Activated naive CD4-positive, alpha-beta T cell treated with anti-CD3 and anti-CD28 coated beads, Interleukin-2, amount 10 ng/mL, durations not matched to agents 7 days and 5 days (primary cell): ENCODE measurements at regions not wholly inside any gene's neighbourhood (a gene's known extent, or its start where the extent isn't known, plus 50 kb on each side); places are given as distances from the start of the nearest gene placed in this dataset.

Experiments used
- CTCF ChIA-PET: fragments of 350-600 bp; sonication (Branson Sonifier 250); formaldehyde crosslinking; loops from one replicate; lab custom pipeline; 2021; ENCODE audit warnings: antibody characterized with exemption; lab: Charles Lee
- DNase-seq: peaks from one replicate; pipeline ENCODE4 v3.0.0-alpha.2; 2020
- H3K27ac Mint-ChIP-seq: one replicate; pipeline ENCODE4 v1.8.0; 2021; ENCODE audit warnings: mild to moderate bottlenecking, moderate library complexity, mixed read lengths
- H3K27me3 Mint-ChIP-seq: one replicate; pipeline ENCODE4 v1.8.0; 2021; ENCODE audit warnings: mild to moderate bottlenecking, mixed read lengths
- H3K36me3 Mint-ChIP-seq: one replicate; pipeline ENCODE4 v1.8.0; 2021; ENCODE audit warnings: mixed read lengths
- H3K4me1 Mint-ChIP-seq: one replicate; pipeline ENCODE4 v1.8.0; 2021; ENCODE audit warnings: mixed read lengths
- H3K4me3 Mint-ChIP-seq: one replicate; pipeline ENCODE4 v1.8.0; 2021; ENCODE audit warnings: mild to moderate bottlenecking, moderate library complexity, mixed read lengths
- H3K9me3 Mint-ChIP-seq: one replicate; pipeline ENCODE4 v1.8.0; 2021; ENCODE audit warnings: mixed read lengths

DNA sequence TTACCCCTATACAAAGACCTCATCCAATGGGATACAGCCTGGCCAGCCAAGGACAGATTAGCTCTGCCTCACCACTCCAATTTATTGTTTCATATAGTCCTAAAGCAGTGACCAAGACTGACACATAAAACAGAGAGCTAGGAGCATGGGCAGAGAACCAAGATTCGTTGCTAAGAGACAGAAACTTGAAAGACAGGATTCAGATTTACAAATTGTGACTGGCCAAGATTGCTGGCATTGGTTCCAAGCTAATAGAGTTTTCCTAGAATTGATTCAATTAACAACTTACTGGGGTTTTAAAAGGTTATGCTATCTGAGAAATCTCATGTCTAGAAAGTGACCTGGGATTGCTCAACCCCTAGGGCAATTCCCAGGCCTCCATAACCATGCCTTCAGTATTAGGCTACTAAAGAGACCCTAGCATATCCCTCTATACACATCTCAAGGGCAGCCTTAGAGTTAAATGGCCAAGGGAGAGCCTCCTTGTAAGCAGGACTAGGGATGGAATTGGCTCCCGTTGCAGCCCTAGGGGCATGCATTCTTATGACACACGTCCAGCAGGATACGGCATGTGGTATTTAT lies 75.6 kb downstream of the ICOS start:
- Mint-ChIP-seq H3K4me1 (peaks cover 48% of the 10 kb centered on the region), H3K36me3 (peaks cover 13% of the 10 kb centered on the region), H3K27ac (no peak overlapping the region), H3K9me3 (peaks cover 19% of the 10 kb centered on the region), H3K4me3 (no peak overlapping the region), H3K27me3 (no peaks in the 10 kb centered on the region)
- DNase-seq = no peak
- CTCF ChIA-PET = interaction anchor here (1.1 kb wide), 1 partner anchor 69 kb away, joined by 4 read pairs; no protein-coding TSS in a partner anchor

DNA sequence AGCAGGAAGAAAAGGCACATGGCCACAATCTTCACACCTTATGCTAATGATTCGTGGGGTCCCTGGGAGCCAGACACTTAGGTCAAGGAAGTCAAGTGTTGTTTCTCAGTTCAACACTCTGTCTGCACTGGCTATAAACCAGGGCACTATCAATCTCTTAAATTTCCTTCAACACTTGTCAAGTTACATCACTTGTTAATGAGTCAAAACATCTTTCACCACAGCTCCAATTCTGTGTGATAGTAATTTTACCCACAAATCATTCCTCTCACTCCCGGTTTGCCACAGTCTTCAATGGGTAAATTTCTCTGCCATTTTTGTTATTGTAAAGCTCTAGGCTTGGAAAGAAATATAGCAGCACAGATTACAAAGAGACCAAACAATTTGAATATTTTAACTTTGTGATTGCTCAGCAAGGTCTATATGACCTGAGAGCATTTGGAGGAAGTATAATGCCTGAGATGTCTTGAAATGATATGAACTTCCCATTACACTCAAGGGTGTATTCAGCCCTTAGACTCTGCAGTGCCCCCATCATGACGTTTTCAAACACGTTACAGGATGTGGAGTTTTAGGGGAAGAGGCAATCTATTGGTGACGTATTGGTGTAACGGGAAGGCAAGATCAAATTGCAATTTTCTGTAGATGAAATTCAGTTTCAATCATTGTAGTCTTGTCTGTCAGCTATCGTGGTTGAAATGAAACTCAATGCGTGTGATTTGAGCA lies 78.7 kb downstream of the ICOS start:
- H3K4me1 Mint-ChIP-seq = peaks cover 38% of the 10 kb centered on the region
- H3K27me3 Mint-ChIP-seq = no peaks in the 10 kb centered on the region
- no peak for DNase-seq
- peaks cover 1% of the 10 kb centered on the region for H3K36me3 Mint-ChIP-seq
- H3K4me3 Mint-ChIP-seq = no peak overlapping the region
- CTCF ChIA-PET = interaction anchor here (0.9 to 2.5 kb wide), 2 partner anchors 8 to 12 kb away, joined by 3 to 10 read pairs; no protein-coding TSS in a partner anchor
- H3K27ac Mint-ChIP-seq = no peak overlapping the region
- H3K9me3 Mint-ChIP-seq = peaks cover 16% of the 10 kb centered on the region

DNA sequence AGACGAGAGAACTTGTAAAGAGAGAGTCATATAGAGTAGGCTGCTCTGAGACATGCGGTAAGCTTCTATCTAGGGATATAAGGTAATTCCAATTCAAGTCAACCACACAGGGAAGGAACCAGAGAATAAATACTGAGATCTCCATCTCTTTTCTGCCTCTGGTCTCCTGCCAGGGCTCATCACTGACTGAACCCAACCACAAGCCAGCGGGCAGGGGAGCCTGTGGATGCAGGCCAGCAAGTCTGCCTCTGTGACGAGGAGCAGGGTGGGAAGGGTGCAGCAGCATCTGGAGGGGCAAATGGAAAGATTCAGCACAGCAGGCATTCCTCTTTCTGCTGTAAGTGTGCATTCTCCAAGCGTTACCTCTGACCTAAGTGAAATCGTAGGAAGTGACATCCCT lies 82.2 kb downstream of the ICOS start:
- CTCF ChIA-PET = interaction anchor here (1.0 kb wide), 1 partner anchor 162 kb away, joined by 3 read pairs; no protein-coding TSS in a partner anchor
- Mint-ChIP-seq H3K9me3 (peaks cover 16% of the 10 kb centered on the region), H3K4me1 (peaks cover 35% of the 10 kb centered on the region), H3K4me3 (no peak overlapping the region), H3K27me3 (no peaks in the 10 kb centered on the region), H3K27ac (no peak overlapping the region), H3K36me3 (peaks cover 1% of the 10 kb centered on the region)
- DNase-seq = no peak

DNA sequence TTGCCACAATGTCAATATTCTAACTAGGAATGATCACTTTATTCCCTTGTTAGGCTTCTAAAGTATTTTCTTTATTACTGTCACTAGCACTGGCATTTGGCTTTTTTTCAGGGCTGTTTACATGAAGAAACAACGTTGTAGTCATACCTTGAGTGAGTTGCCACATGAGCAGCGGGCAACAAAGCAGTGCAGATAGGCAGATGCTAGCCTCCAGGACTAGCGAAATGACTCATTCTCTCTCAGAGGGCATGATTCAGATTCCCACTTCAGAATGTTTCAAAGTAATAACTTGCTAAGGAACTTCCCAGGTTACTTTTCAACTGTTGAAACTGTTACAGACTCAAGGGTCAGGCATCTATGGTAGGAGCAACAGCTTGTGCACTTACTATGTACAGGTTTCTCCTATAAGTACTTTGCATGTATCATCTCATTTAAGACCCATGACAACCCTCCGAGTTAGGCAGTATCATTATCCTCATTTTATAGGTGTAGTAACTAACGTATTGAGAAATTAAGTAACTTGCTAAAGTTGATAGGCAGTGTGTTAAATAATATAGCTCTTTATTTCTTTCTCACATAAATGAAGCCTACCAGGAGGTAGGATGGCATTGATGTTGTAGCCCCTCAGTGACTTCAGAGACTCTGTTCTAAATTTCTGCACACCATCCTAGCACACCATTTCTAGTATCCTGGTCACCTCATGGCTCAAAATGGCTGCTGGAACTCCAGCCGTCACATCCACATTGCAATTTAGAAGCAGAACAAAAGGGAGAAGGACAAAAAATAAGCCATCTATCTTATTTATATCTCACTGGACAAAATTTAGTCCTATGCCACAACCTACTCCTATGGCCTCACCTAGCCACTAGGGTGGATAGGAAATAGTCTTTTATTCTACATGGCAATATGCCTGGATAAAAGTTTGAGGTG lies 83.3 kb downstream of the ICOS start:
- no peak overlapping the region for H3K4me3 Mint-ChIP-seq
- peaks cover 1% of the 10 kb centered on the region for H3K36me3 Mint-ChIP-seq
- peak overlapping the region; percentile 15 for H3K27ac Mint-ChIP-seq
- CTCF ChIA-PET = interaction anchor here (1.0 to 1.2 kb wide), 2 partner anchors 76 to 91 kb away, joined by 3 to 5 read pairs; no protein-coding TSS in a partner anchor
- DNase-seq = peak; percentile 40
- no peaks in the 10 kb centered on the region for H3K27me3 Mint-ChIP-seq
- peaks cover 46% of the 10 kb centered on the region for H3K4me1 Mint-ChIP-seq
- peaks cover 16% of the 10 kb centered on the region for H3K9me3 Mint-ChIP-seq

DNA sequence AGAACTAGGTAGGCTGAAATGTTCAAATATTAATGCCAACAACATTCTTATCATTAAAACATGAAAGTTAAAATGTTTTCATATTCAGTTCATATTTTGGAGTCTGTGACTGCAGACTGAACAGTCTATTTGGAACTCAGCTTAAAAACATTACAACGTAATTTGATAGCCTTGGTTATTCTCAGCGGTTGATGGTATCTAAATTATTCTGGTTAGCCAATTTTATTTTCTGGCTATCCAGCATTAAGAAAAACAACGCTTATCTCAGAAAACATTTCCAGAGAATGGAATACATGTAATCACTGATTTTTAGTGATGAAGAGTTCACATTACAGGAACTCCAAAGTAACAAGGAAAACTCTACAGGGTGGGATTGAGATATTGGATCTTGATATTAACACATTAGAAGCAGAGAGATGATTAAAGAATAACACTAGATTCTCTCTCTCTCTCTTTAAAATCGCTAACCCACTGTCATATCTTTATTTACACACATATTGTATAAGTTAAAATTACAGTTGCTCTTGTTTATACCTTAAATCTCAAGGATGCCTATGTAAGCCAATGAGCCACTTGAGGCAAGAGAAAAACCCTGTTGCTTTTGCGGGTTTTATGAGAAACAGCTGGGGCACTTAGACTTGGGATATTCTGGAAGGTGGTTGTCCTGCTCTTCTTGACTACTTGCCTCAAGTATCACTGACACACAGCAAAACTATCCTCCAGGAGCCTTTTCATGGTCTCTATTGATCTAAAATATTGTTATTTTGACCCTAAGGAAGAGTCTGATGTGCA lies 84.9 kb downstream of the ICOS start:
- no peaks in the 10 kb centered on the region for H3K36me3 Mint-ChIP-seq

DNA sequence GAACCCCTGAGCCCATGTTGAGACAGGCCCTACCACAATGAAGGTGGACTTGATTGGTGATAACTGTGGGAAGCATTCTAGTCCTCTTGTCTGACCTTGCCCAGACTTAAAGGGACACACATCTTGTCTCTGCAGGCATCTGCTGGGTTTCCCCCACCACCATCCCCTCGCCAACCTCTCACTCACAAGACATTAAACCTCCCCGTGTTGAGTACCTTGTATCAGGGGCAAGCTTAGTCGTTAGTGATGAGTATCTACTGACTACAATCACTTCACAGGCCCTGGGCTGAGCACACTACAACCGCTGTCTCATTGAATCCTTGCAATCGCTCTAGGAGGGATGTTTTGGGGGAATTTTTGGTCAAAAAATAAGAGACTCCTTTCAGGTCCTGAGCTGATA lies 86.0 kb downstream of the ICOS start:
- DNase-seq = no peak
- H3K4me3 Mint-ChIP-seq = no peak overlapping the region
- no peaks in the 10 kb centered on the region for H3K27me3 Mint-ChIP-seq
- H3K9me3 Mint-ChIP-seq = peaks cover 6% of the 10 kb centered on the region
- H3K4me1 Mint-ChIP-seq = peaks cover 51% of the 10 kb centered on the region
- H3K27ac Mint-ChIP-seq = no peak overlapping the region
- CTCF ChIA-PET = interaction anchor here (0.8 to 2.4 kb wide), 11 partner anchors 9 to 237 kb away, joined by 3 to 11 read pairs (median 7); no protein-coding TSS in a partner anchor
- peaks cover 3% of the 10 kb centered on the region for H3K36me3 Mint-ChIP-seq

More for the DNA sequence above, 84.9 kb downstream of the ICOS start:
- Mint-ChIP-seq H3K4me1 (peaks cover 41% of the 10 kb centered on the region), H3K27me3 (no peaks in the 10 kb centered on the region), H3K27ac (no peak overlapping the region), H3K9me3 (peaks cover 9% of the 10 kb centered on the region), H3K4me3 (no peak overlapping the region)
- DNase-seq = no peak
- CTCF ChIA-PET = interaction anchor here (1.3 to 1.4 kb wide), 2 partner anchors 11 to 94 kb away, joined by 3 to 6 read pairs; no protein-coding TSS in a partner anchor

DNA sequence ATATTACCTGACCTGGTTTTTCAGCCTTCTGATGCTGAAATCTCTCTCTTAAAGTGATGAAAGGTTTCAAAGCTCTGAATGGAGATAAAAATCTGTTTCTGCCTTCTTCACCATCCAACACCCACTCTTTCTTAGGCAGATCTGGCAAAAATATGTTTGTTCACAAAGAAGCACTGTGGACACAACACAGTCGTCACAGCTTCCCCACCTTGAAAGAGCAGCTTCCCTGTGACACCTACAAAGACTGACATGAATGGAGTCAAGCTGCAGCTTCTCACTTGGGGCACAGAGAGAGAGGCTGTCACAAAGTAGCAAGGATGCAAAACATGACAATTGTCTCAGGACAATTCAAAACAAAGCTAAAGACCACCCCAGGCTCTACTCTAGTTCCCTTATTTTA lies 86.5 kb downstream of the ICOS start:
- H3K36me3 Mint-ChIP-seq = peaks cover 3% of the 10 kb centered on the region
- no peaks in the 10 kb centered on the region for H3K27me3 Mint-ChIP-seq
- peak overlapping the region; percentile 6 for H3K27ac Mint-ChIP-seq
- no peak overlapping the region for H3K4me3 Mint-ChIP-seq
- peaks cover 3% of the 10 kb centered on the region for H3K9me3 Mint-ChIP-seq
- no peak for DNase-seq
- H3K4me1 Mint-ChIP-seq = peaks cover 54% of the 10 kb centered on the region
- CTCF ChIA-PET = interaction anchor here (0.8 to 3.1 kb wide), 15 partner anchors 9 to 300 kb away, joined by 3 to 19 read pairs (median 6); no protein-coding TSS in a partner anchor

DNA sequence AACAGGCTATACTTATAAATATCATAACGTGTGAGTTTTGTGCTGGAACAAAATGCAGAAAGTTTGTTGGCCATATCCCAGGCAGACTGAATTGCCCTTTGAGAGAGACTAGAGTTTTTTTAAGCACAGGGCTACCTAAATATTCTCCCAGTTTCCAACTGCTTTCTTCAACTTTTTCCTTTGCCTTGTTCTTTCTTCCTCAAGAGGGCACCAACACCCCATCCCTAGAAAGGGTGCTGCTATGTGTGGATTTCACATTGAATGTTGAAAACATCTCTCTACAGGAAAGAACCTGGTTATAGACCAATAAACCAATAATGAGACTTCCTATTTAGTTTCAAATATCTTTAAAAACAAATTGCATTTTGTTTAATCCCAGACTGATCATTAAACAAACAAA lies 87.9 kb downstream of the ICOS start:
- DNase-seq = peak; percentile 46

DNA sequence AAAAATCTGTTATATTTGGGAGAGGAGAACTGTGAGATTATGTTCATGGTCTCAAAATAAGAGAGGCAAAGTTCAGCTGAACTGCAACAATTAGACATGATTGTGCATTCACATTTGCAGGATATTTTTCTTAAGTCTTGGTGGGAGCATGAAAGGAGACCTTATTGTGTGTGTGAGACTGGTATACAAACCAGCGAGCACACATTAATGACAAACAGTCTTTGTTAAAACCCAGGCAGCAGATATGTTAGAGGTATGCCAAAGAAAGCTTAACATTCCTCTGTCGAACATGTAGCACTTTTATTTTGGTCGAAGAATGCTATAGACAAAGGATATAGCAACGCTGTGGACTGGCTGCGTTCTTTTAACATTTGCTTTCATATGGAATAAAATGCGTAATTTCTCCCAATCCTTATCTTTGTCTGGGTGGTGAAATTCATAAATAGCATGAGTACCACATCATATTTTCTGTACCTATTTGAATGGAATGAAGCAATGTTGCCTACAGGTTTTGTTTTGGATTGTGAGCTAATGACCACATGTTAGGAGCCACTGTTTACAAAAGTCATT lies 88.4 kb downstream of the ICOS start:
- Mint-ChIP-seq H3K4me1 (peaks cover 44% of the 10 kb centered on the region), H3K9me3 (peaks cover 2% of the 10 kb centered on the region), H3K27me3 (no peaks in the 10 kb centered on the region), H3K4me3 (no peak overlapping the region), H3K36me3 (peaks cover 3% of the 10 kb centered on the region), H3K27ac (no peak overlapping the region)
- CTCF ChIA-PET = interaction anchor here (0.7 to 3.6 kb wide), 13 partner anchors 14 to 235 kb away, joined by 3 to 19 read pairs (median 4); no protein-coding TSS in a partner anchor
- DNase-seq = no peak

More for the DNA sequence above, 87.9 kb downstream of the ICOS start:
- Mint-ChIP-seq H3K9me3 (peaks cover 2% of the 10 kb centered on the region), H3K36me3 (peaks cover 3% of the 10 kb centered on the region), H3K4me1 (peaks cover 49% of the 10 kb centered on the region), H3K27ac (no peak overlapping the region), H3K4me3 (no peak overlapping the region), H3K27me3 (no peaks in the 10 kb centered on the region)
- CTCF ChIA-PET = interaction anchor here (0.8 to 3.6 kb wide), 17 partner anchors 11 to 235 kb away, joined by 3 to 19 read pairs (median 5); no protein-coding TSS in a partner anchor

DNA sequence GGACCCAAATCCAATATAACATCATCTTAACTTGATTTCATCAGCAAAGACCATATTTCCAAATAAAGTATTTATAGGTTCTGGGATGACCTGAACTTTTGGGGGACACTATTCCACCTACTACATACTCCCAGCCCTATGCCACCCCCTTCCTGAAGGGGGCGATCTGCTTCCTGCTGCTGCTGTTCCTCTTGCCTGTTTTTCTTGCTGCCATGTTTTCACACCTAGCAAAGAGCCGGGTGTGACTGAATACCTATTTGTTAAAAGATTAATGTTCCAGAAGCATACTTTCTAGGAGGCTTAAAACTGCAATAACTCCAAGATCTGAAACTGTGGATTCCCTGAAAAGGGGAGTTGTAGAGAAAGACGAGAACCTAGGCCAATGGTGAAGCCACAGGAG lies 89.7 kb downstream of the ICOS start:
- Mint-ChIP-seq H3K27ac (peak overlapping the region; percentile 39), H3K4me3 (no peak overlapping the region), H3K4me1 (peaks cover 41% of the 10 kb centered on the region), H3K27me3 (no peaks in the 10 kb centered on the region), H3K36me3 (peaks cover 3% of the 10 kb centered on the region), H3K9me3 (peaks cover 2% of the 10 kb centered on the region)
- CTCF ChIA-PET = interaction anchor here (0.6 to 3.6 kb wide), 6 partner anchors 9 to 152 kb away, joined by 3 to 15 read pairs (median 4); no protein-coding TSS in a partner anchor
- DNase-seq = no peak

DNA sequence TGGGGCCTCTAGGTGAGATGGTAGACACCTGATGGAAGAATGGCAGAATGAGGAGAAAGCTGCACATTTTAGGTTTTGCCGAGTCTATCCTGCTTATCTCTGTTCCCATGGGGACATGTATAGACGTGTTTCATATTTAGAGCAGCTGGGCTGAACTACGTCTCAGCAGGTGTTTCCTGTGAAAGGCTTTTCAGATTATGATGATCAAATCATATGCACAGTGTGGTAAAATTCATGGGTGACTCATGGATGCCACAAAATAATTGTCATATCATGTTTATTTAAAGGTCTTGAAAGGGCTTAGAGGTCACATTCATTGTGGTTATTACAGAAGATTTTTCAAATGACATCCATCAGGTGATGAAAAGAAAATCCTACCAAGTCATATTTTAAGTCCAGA lies 90.5 kb downstream of the ICOS start:
- Mint-ChIP-seq H3K9me3 (peaks cover 2% of the 10 kb centered on the region), H3K4me3 (no peak overlapping the region), H3K27me3 (no peaks in the 10 kb centered on the region), H3K27ac (peak overlapping the region; percentile 79), H3K4me1 (peaks cover 41% of the 10 kb centered on the region), H3K36me3 (peaks cover 3% of the 10 kb centered on the region)
- DNase-seq = peak; percentile 52
- CTCF ChIA-PET = interaction anchor here (0.6 to 3.6 kb wide), 4 partner anchors 10 to 151 kb away, joined by 3 to 15 read pairs (median 4); no protein-coding TSS in a partner anchor

DNA sequence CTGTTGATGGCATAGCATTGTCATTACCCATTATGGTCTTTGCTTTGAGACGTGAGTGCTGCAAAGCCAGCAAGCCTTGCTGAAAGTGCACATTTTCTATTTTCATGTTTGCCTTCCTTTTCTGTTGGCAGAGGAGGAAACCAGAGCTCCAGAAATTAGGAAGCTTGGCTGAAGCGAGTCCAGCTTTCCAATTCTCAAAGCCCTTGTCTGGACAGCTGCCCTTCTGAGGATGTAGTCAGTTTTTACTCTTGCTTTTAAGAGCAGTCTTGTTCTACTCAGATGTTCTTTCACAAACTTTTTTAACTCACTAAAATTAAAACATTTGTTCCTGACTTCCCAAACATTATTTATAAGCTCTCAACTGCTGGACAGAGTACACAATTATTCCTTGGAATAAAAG lies 93.8 kb downstream of the ICOS start:
- H3K4me1 Mint-ChIP-seq = peaks cover 19% of the 10 kb centered on the region
- H3K36me3 Mint-ChIP-seq = peaks cover 3% of the 10 kb centered on the region
- CTCF ChIA-PET = interaction anchor here (0.6 to 0.9 kb wide), 3 partner anchors 9 to 115 kb away, joined by 3 read pairs; no protein-coding TSS in a partner anchor
- H3K27ac Mint-ChIP-seq = no peak overlapping the region
- H3K27me3 Mint-ChIP-seq = no peaks in the 10 kb centered on the region
- DNase-seq = no peak
- H3K9me3 Mint-ChIP-seq = peaks cover 2% of the 10 kb centered on the region
- no peak overlapping the region for H3K4me3 Mint-ChIP-seq
